ENCODE measurements at regions not wholly inside any gene's neighbourhood (a gene's known extent, or its start where the extent isn't known, plus 50 kb on each side); places are given as distances from the start of the nearest gene placed in this dataset.

- DNase-seq = no peak
- intact Hi-C loops (cut with DNase I) = no loop called here
- Histone ChIP-seq H3K27me3 (ENCODE audit: insufficient read depth in 3 of 3, low read length in 2 of 3) (peaks cover 0 to 42% (median 11%) of the 10 kb centered on the region in 3 donors), H3K4me3 (no peak overlapping the region), H3K27ac (no peak overlapping the region), H3K9me3 (no peaks in the 10 kb centered on the region), H3K36me3 (ENCODE audit: insufficient read depth in 1 of 2, low read depth in 1 of 2) (no peaks in the 10 kb centered on the region), H3K4me1 (no peaks in the 10 kb centered on the region)
- whole genome bisulfite sequencing, 3 donors = 9 to 12% (median 9%) methylated on average over 32 to 36 of the region's 36 CpGs
- TF ChIP-seq CTCF (IDR thresholded peaks at IDR 0.05) = no peak
- no peak for ATAC-seq
Observed at GRCh38 chr17:6893382-6894205, 62.1 kb upstream of the TEKT1 start.

- Histone ChIP-seq H3K4me3 (no peak overlapping the region), H3K27me3 (ENCODE audit: insufficient read depth in 3 of 3, low read length in 2 of 3) (peaks cover 0 to 42% (median 11%) of the 10 kb centered on the region in 3 donors), H3K4me1 (no peaks in the 10 kb centered on the region), H3K9me3 (no peaks in the 10 kb centered on the region), H3K36me3 (ENCODE audit: insufficient read depth in 1 of 2, low read depth in 1 of 2) (no peaks in the 10 kb centered on the region), H3K27ac (no peak overlapping the region)
- ATAC-seq (no peak), DNase-seq (no peak)
- 9 to 14% (median 10%) methylated on average over 17 to 18 of the region's 18 CpGs for WGBS, 3 donors
- peak; percentile 24 for TF ChIP-seq CTCF (IDR thresholded peaks at IDR 0.05)
- intact Hi-C loops (cut with DNase I) = no loop called here
Observed at GRCh38 chr17:6894206-6894528, 62.6 kb upstream of the TEKT1 start.

- DNase-seq = no peak
- Histone ChIP-seq H3K9me3 (no peaks in the 10 kb centered on the region), H3K4me1 (no peaks in the 10 kb centered on the region), H3K27ac (no peak overlapping the region), H3K4me3 (no peak overlapping the region), H3K36me3 (ENCODE audit: insufficient read depth in 1 of 2, low read depth in 1 of 2) (no peaks in the 10 kb centered on the region), H3K27me3 (ENCODE audit: insufficient read depth in 3 of 3, low read length in 2 of 3) (peaks cover 0 to 12% (median 5%) of the 10 kb centered on the region in 3 donors)
- 83 to 88% (median 88%) methylated on average over 3 of the region's 3 CpGs for WGBS, 3 donors
- intact Hi-C loops (cut with DNase I) = no loop called here
- no peak for TF ChIP-seq CTCF (IDR thresholded peaks at IDR 0.05)
- ATAC-seq = no peak
Observed at GRCh38 chr17:6901086-6901485, 69.6 kb upstream of the TEKT1 start.

GRCh38 chr17:6903326-6903900 is 71.9 kb upstream of the TEKT1 start:
- DNase-seq = no peak
- Histone ChIP-seq H3K4me3 (no peak overlapping the region), H3K4me1 (no peaks in the 10 kb centered on the region), H3K27me3 (ENCODE audit: insufficient read depth in 3 of 3, low read length in 2 of 3) (no peaks in the 10 kb centered on the region), H3K9me3 (no peaks in the 10 kb centered on the region), H3K27ac (no peak overlapping the region), H3K36me3 (ENCODE audit: insufficient read depth in 1 of 2, low read depth in 1 of 2) (no peaks in the 10 kb centered on the region)
- ATAC-seq = no peak
- 78 to 82% (median 79%) methylated on average over 7 of the region's 7 CpGs for WGBS, 3 donors
- no peak for TF ChIP-seq CTCF (IDR thresholded peaks at IDR 0.05)
- intact Hi-C loops (cut with DNase I) = no loop called here
